ENCODE measurements at regions not wholly inside any gene's neighbourhood (a gene's known extent, or its start where the extent isn't known, plus 50 kb on each side); places are given as distances from the start of the nearest gene placed in this dataset.
A peak's percentile ranks its signal among the peaks of the same experiment; 100 is the strongest.

GRCh38 chr10:30256084-30256483, 93.0 kb downstream of the MTPAP start:
- Histone ChIP-seq H2AFZ (ENCODE audit: low read length) (no peak overlapping the region), H3K9me3 (ENCODE audit: insufficient read depth, low read depth, low read length) (0 out of 2 replicates have a peak, but pooled peaks cover 3% of the 10 kb centered on the region), H3K9ac (ENCODE audit: low read depth, low read length, poor library complexity, severe bottlenecking) (no peak overlapping the region), H3F3A (ENCODE audit: low read depth) (no peaks in the 10 kb centered on the region), H3K4me2 (ENCODE audit: low read depth, low read length, poor library complexity, severe bottlenecking) (no peak overlapping the region), H3K4me1 (ENCODE audit: insufficient read depth, low read length, poor library complexity, severe bottlenecking) (no peaks in the 10 kb centered on the region), H3K4me3 (ENCODE audit: low read length, poor library complexity, severe bottlenecking) (no peak overlapping the region), H3K27me3 (ENCODE audit: insufficient read depth, low read length, poor library complexity, severe bottlenecking) (no peaks in the 10 kb centered on the region), H4K20me1 (ENCODE audit: insufficient read depth, low read length, poor library complexity, severe bottlenecking) (no peaks in the 10 kb centered on the region), H3K36me3 (ENCODE audit: insufficient read depth, low read length) (no peaks in the 10 kb centered on the region), H3K79me2 (ENCODE audit: insufficient read depth, low read length) (no peaks in the 10 kb centered on the region), H3K9me2 (replicated peaks; ENCODE audit: low read depth, low read length) (no peaks in the 10 kb centered on the region)
- TF ChIP-seq EZH2phosphoT487 (IDR thresholded peaks at IDR 0.05; ENCODE audit: borderline replicate concordance) (no peak), CTCF (conservative IDR thresholded peaks at IDR 0.05; ENCODE audit: low read length) (no peak)

GRCh38 chr10:30254926-30255325, 94.2 kb downstream of the MTPAP start:
- TF ChIP-seq EZH2phosphoT487 (IDR thresholded peaks at IDR 0.05; ENCODE audit: borderline replicate concordance), result no peak
- no peak for TF ChIP-seq CTCF (conservative IDR thresholded peaks at IDR 0.05; ENCODE audit: low read length)
- Histone ChIP-seq H3K79me2 (ENCODE audit: insufficient read depth, low read length) (no peaks in the 10 kb centered on the region), H3K9me2 (replicated peaks; ENCODE audit: low read depth, low read length) (no peaks in the 10 kb centered on the region), H4K20me1 (ENCODE audit: insufficient read depth, low read length, poor library complexity, severe bottlenecking) (no peaks in the 10 kb centered on the region), H3K4me3 (ENCODE audit: low read length, poor library complexity, severe bottlenecking) (no peak overlapping the region), H3F3A (ENCODE audit: low read depth) (no peaks in the 10 kb centered on the region), H3K27me3 (ENCODE audit: insufficient read depth, low read length, poor library complexity, severe bottlenecking) (no peaks in the 10 kb centered on the region), H3K4me2 (ENCODE audit: low read depth, low read length, poor library complexity, severe bottlenecking) (no peak overlapping the region), H2AFZ (ENCODE audit: low read length) (no peak overlapping the region), H3K4me1 (ENCODE audit: insufficient read depth, low read length, poor library complexity, severe bottlenecking) (no peaks in the 10 kb centered on the region), H3K36me3 (ENCODE audit: insufficient read depth, low read length) (no peaks in the 10 kb centered on the region), H3K9me3 (ENCODE audit: insufficient read depth, low read depth, low read length) (0 out of 2 replicates have a peak, but pooled peaks cover 3% of the 10 kb centered on the region), H3K9ac (ENCODE audit: low read depth, low read length, poor library complexity, severe bottlenecking) (no peak overlapping the region)

GRCh38 chr10:30248728-30249127, 100.3 kb downstream of the MTPAP start:
- no peak for TF ChIP-seq EZH2phosphoT487 (IDR thresholded peaks at IDR 0.05; ENCODE audit: borderline replicate concordance)
- no peak overlapping the region for H3K4me2 ChIP-seq (ENCODE audit: low read depth, low read length, poor library complexity, severe bottlenecking)

GRCh38 chr10:30247704-30248103, 101.4 kb downstream of the MTPAP start:
- Histone ChIP-seq H3F3A (ENCODE audit: low read depth) (no peaks in the 10 kb centered on the region), H3K4me3 (ENCODE audit: low read length, poor library complexity, severe bottlenecking) (no peak overlapping the region), H3K4me1 (ENCODE audit: insufficient read depth, low read length, poor library complexity, severe bottlenecking) (no peaks in the 10 kb centered on the region), H3K4me2 (ENCODE audit: low read depth, low read length, poor library complexity, severe bottlenecking) (peak overlapping the region; percentile 6), H2AFZ (ENCODE audit: low read length) (peak overlapping the region; percentile 65), H3K9me3 (ENCODE audit: insufficient read depth, low read depth, low read length) (no peaks in the 10 kb centered on the region), H3K9ac (ENCODE audit: low read depth, low read length, poor library complexity, severe bottlenecking) (no peak overlapping the region), H3K27me3 (ENCODE audit: insufficient read depth, low read length, poor library complexity, severe bottlenecking) (no peaks in the 10 kb centered on the region), H3K9me2 (replicated peaks; ENCODE audit: low read depth, low read length) (no peaks in the 10 kb centered on the region), H3K36me3 (ENCODE audit: insufficient read depth, low read length) (no peaks in the 10 kb centered on the region), H4K20me1 (ENCODE audit: insufficient read depth, low read length, poor library complexity, severe bottlenecking) (no peaks in the 10 kb centered on the region), H3K79me2 (ENCODE audit: insufficient read depth, low read length) (no peaks in the 10 kb centered on the region)
- no peak for TF ChIP-seq CTCF (conservative IDR thresholded peaks at IDR 0.05; ENCODE audit: low read length)
- no peak for TF ChIP-seq EZH2phosphoT487 (IDR thresholded peaks at IDR 0.05; ENCODE audit: borderline replicate concordance)

More at GRCh38 chr10:30248728-30249127, 100.3 kb downstream of the MTPAP start:
- no peaks in the 10 kb centered on the region for H3K36me3 ChIP-seq (ENCODE audit: insufficient read depth, low read length)
- H3K4me1 ChIP-seq (ENCODE audit: insufficient read depth, low read length, poor library complexity, severe bottlenecking), result no peaks in the 10 kb centered on the region
- no peak overlapping the region for H3K4me3 ChIP-seq (ENCODE audit: low read length, poor library complexity, severe bottlenecking)
- H3F3A ChIP-seq (ENCODE audit: low read depth), result no peaks in the 10 kb centered on the region
- no peak overlapping the region for H2AFZ ChIP-seq (ENCODE audit: low read length)
- no peaks in the 10 kb centered on the region for H4K20me1 ChIP-seq (ENCODE audit: insufficient read depth, low read length, poor library complexity, severe bottlenecking)
- H3K9ac ChIP-seq (ENCODE audit: low read depth, low read length, poor library complexity, severe bottlenecking), result no peak overlapping the region
- 0 out of 2 replicates have a peak, but pooled peaks cover 3% of the 10 kb centered on the region for H3K9me3 ChIP-seq (ENCODE audit: insufficient read depth, low read depth, low read length)
- H3K27me3 ChIP-seq (ENCODE audit: insufficient read depth, low read length, poor library complexity, severe bottlenecking), result no peaks in the 10 kb centered on the region
- no peaks in the 10 kb centered on the region for H3K79me2 ChIP-seq (ENCODE audit: insufficient read depth, low read length)
- no peaks in the 10 kb centered on the region for H3K9me2 ChIP-seq (replicated peaks; ENCODE audit: low read depth, low read length)

Data from Loucy (cell line).